H9 (cell line): ENCODE measurements at regions not wholly inside any gene's neighbourhood (a gene's known extent, or its start where the extent isn't known, plus 50 kb on each side); places are given as distances from the start of the nearest gene placed in this dataset.

Experiments used
- DNase-seq: peaks from one replicate; pipeline ENCODE4 v3.0.0-alpha.2; 2017
- H2AFZ ChIP-seq: one replicate; pipeline ENCODE4 v1.6.1; 2013; ENCODE audit warnings: mild to moderate bottlenecking, low read length, control low read depth, moderate library complexity
- H2AK5ac ChIP-seq: 2 replicates; pipeline ENCODE4 v1.6.1; 2013; ENCODE audit warnings: low read length, control low read depth, mixed read lengths; ENCODE audit not compliant: insufficient read length
- H2BK120ac ChIP-seq: one replicate; pipeline ENCODE4 v1.6.1; 2013; ENCODE audit warnings: low read depth, mild to moderate bottlenecking, low read length, control low read depth, inconsistent platforms; ENCODE audit not compliant: poor library complexity, severe bottlenecking
- H2BK12ac ChIP-seq: 2 replicates; pipeline ENCODE4 v1.6.1; 2013; ENCODE audit warnings: low read length, control low read depth, mixed read lengths, low read depth; ENCODE audit not compliant: insufficient read length
- H2BK15ac ChIP-seq: 2 replicates; pipeline ENCODE4 v1.6.1; 2013; ENCODE audit warnings: low read depth, low read length, control low read depth
- H2BK20ac ChIP-seq: one replicate; pipeline ENCODE4 v1.6.1; 2013; ENCODE audit warnings: low read depth, mild to moderate bottlenecking, low read length, control low read depth, inconsistent platforms; ENCODE audit not compliant: poor library complexity, severe bottlenecking
- H2BK5ac ChIP-seq: 2 replicates; pipeline ENCODE4 v1.6.1; 2013; ENCODE audit warnings: low read length, control low read depth, mixed read lengths; ENCODE audit not compliant: insufficient read length
- H3K14ac ChIP-seq: 2 replicates; pipeline ENCODE4 v1.6.1; 2013; ENCODE audit warnings: low read length, control low read depth; ENCODE audit not compliant: insufficient read depth
- H3K18ac ChIP-seq: 2 replicates; pipeline ENCODE4 v1.6.1; 2013; ENCODE audit warnings: low read depth, mild to moderate bottlenecking, mixed read lengths, low read length, control low read depth; ENCODE audit not compliant: insufficient read length
- H3K23ac ChIP-seq: 2 replicates; pipeline ENCODE4 v1.6.1; 2013; ENCODE audit warnings: low read length, control low read depth, mixed read lengths, low read depth; ENCODE audit not compliant: insufficient read length
- H3K23me2 ChIP-seq: 2 replicates; pipeline ENCODE4 v1.6.1; 2013; ENCODE audit warnings: low read depth, mild to moderate bottlenecking, mixed read lengths, low read length, control low read depth; ENCODE audit not compliant: insufficient read length, poor library complexity, severe bottlenecking
- H3K27ac ChIP-seq: 2 replicates; pipeline ENCODE4 v1.5.1; 2013; ENCODE audit warnings: low read length, control low read depth, mixed read lengths, low read depth; ENCODE audit not compliant: insufficient read length
- H3K27me3 ChIP-seq: 2 replicates; pipeline ENCODE4 v1.6.1; 2013; ENCODE audit warnings: low read length, control low read depth, inconsistent platforms; ENCODE audit not compliant: insufficient read depth
- H3K4ac ChIP-seq: 2 replicates; pipeline ENCODE4 v1.6.1; 2013; ENCODE audit warnings: low read depth, mild to moderate bottlenecking, control low read depth, inconsistent platforms, low read length, moderate library complexity
- H3K4me1 ChIP-seq: 2 replicates; pipeline ENCODE4 v1.6.1; 2013; ENCODE audit warnings: low read length, control low read depth, inconsistent platforms; ENCODE audit not compliant: insufficient read depth
- H3K4me2 ChIP-seq: 2 replicates; pipeline ENCODE4 v1.6.1; 2013; ENCODE audit warnings: low read length, control low read depth, mixed read lengths; ENCODE audit not compliant: insufficient read length, insufficient read depth
- H3K56ac ChIP-seq: 2 replicates; pipeline ENCODE4 v1.6.1; 2013; ENCODE audit warnings: low read depth, mild to moderate bottlenecking, mixed read lengths, low read length, control low read depth; ENCODE audit not compliant: insufficient read length
- H3K79me1 ChIP-seq: 2 replicates; pipeline ENCODE4 v1.6.1; 2013; ENCODE audit warnings: low read depth, mild to moderate bottlenecking, moderate library complexity, low read length, control low read depth, inconsistent platforms; ENCODE audit not compliant: insufficient read depth, poor library complexity, severe bottlenecking
- H3K79me2 ChIP-seq: 2 replicates; pipeline ENCODE4 v1.6.1; 2013; ENCODE audit warnings: low read length, control low read depth, inconsistent platforms; ENCODE audit not compliant: insufficient read depth
- H3K9ac ChIP-seq: 2 replicates; pipeline ENCODE4 v1.6.1; 2013; ENCODE audit warnings: low read length, control low read depth, mixed read lengths; ENCODE audit not compliant: insufficient read length; ENCODE audit errors: extremely low read depth
- H3K9me3 ChIP-seq: one replicate; pipeline ENCODE4 v1.6.1; 2013; ENCODE audit warnings: low read depth, low read length, inconsistent platforms; ENCODE audit not compliant: control insufficient read depth
- H3T11ph ChIP-seq: one replicate; pipeline ENCODE4 v1.6.1; 2013; ENCODE audit warnings: mild to moderate bottlenecking, low read length, control low read depth, inconsistent platforms
- H4K20me1 ChIP-seq: one replicate; pipeline ENCODE4 v1.6.1; 2013; ENCODE audit not compliant: control insufficient read depth, insufficient read length, insufficient read depth
- H4K5ac ChIP-seq: 2 replicates; pipeline ENCODE4 v1.6.1; 2013; ENCODE audit warnings: low read depth, mild to moderate bottlenecking, mixed read lengths, low read length, control low read depth; ENCODE audit not compliant: insufficient read length
- H4K8ac ChIP-seq: replicated peaks from 2 replicates; pipeline ENCODE4 v1.6.1; 2013; ENCODE audit warnings: low read length, control low read depth, mixed read lengths, low read depth; ENCODE audit not compliant: insufficient read length
- H4K91ac ChIP-seq: 2 replicates; pipeline ENCODE4 v1.6.1; 2013; ENCODE audit warnings: low read depth, mild to moderate bottlenecking, moderate library complexity, mixed read lengths, low read length, control low read depth; ENCODE audit not compliant: insufficient read length
- H3K27ac Mint-ChIP-seq, 3 experiments: 2 replicates in 2 of 3; 3 replicates in 1 of 3; pipeline ENCODE4 v1.8.0; 2020 to 2021; ENCODE audit warnings: mixed read lengths in 3 of 3, mild to moderate bottlenecking in 1 of 3, moderate library complexity in 1 of 3
- H3K27me3 Mint-ChIP-seq: 2 replicates; pipeline ENCODE4 v1.8.0; 2021; ENCODE audit warnings: low read depth, mild to moderate bottlenecking, moderate library complexity, mixed read lengths
- H3K36me3 Mint-ChIP-seq, 3 experiments: 2 replicates in 2 of 3; 3 replicates in 1 of 3; pipeline ENCODE4 v1.8.0; 2020 to 2021; ENCODE audit warnings: low read depth in 3 of 3, mixed read lengths in 3 of 3; ENCODE audit not compliant: insufficient read depth in 1 of 3
- H3K4me1 Mint-ChIP-seq, 2 experiments: 2 replicates each; pipeline ENCODE4 v1.8.0; 2020; ENCODE audit warnings: mixed read lengths in 2 of 2
- H3K4me3 Mint-ChIP-seq, 2 experiments: 2 replicates in 1 of 2; 3 replicates in 1 of 2; pipeline ENCODE4 v1.8.0; 2020 to 2021; ENCODE audit warnings: mild to moderate bottlenecking in 2 of 2, mixed read lengths in 2 of 2, moderate library complexity in 1 of 2
- H3K9me3 Mint-ChIP-seq, 2 experiments: 2 replicates in 1 of 2; 3 replicates in 1 of 2; pipeline ENCODE4 v1.8.0; 2020; ENCODE audit warnings: mild to moderate bottlenecking in 2 of 2, mixed read lengths in 2 of 2, moderate library complexity in 1 of 2
- WGBS: extraction: QIAGEN DNeasy Blood & Tissue Kit; methylation state at CpG from one replicate; pipeline ENCODE4 v1.1.7; 2013; ENCODE audit warnings: missing lambda C conversion rate, low lambda C conversion rate, mixed read lengths; ENCODE audit not compliant: insufficient read length; ENCODE audit errors: extremely low coverage; 5-methylcytosine and 5-hydroxymethylcytosine counted together
- TF ChIP-seq, protein P1 (sequence below): fragments of 200-600 bp; sonication (generic); conservative IDR thresholded peaks from 3 replicates; pipeline ENCODE4 v1.8.0; 2021; ENCODE audit warnings: antibody characterized with exemption, mild to moderate bottlenecking

- Mint-ChIP-seq H3K27ac (0 out of 7 replicates have a peak overlapping the region, but pooled peaks of 1 of the 3 experiments have one; percentile 4), H3K4me3 (no peak overlapping the region), H3K36me3 (peaks cover under 1 to 5% (median 4%) of the 10 kb centered on the region in 3 experiments; a peak in 6 of 7 replicates), H3K4me1 (peaks cover 13 to 23% of the 10 kb centered on the region in 2 experiments), H3K9me3 (peaks cover 5 to 6% of the 10 kb centered on the region in 2 experiments), H3K27me3 (no peaks in the 10 kb centered on the region)
- Histone ChIP-seq H3K4ac (no peak overlapping the region), H2AFZ (no peak overlapping the region), H3T11ph (no peak overlapping the region), H4K20me1 (no peaks in the 10 kb centered on the region), H3K23me2 (no peaks in the 10 kb centered on the region), H3K79me2 (no peaks in the 10 kb centered on the region), H2BK12ac (no peak overlapping the region), H3K9ac (no peak overlapping the region), H4K8ac (no peak overlapping the region), H4K91ac (no peak overlapping the region), H2BK15ac (no peak overlapping the region), H3K4me2 (no peak overlapping the region), H4K5ac (no peak overlapping the region), H2BK5ac (no peak overlapping the region), H2AK5ac (no peak overlapping the region), H3K27ac (no peak overlapping the region), H3K56ac (no peak overlapping the region), H3K14ac (no peak overlapping the region), H3K9me3 (no peaks in the 10 kb centered on the region), H2BK20ac (no peak overlapping the region), H3K23ac (no peak overlapping the region), H3K4me1 (no peaks in the 10 kb centered on the region; the same call in 1 of the 2 replicates), H3K79me1 (no peaks in the 10 kb centered on the region), H2BK120ac (no peak overlapping the region), H3K27me3 (no peaks in the 10 kb centered on the region), H3K18ac (no peak overlapping the region)
- DNase-seq, result no peak
- no CpG with 5 or more reads among the region's 6 CpGs for WGBS
- TF ChIP-seq, protein P1, sequence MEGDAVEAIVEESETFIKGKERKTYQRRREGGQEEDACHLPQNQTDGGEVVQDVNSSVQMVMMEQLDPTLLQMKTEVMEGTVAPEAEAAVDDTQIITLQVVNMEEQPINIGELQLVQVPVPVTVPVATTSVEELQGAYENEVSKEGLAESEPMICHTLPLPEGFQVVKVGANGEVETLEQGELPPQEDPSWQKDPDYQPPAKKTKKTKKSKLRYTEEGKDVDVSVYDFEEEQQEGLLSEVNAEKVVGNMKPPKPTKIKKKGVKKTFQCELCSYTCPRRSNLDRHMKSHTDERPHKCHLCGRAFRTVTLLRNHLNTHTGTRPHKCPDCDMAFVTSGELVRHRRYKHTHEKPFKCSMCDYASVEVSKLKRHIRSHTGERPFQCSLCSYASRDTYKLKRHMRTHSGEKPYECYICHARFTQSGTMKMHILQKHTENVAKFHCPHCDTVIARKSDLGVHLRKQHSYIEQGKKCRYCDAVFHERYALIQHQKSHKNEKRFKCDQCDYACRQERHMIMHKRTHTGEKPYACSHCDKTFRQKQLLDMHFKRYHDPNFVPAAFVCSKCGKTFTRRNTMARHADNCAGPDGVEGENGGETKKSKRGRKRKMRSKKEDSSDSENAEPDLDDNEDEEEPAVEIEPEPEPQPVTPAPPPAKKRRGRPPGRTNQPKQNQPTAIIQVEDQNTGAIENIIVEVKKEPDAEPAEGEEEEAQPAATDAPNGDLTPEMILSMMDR, result no peak
Measured at GRCh38 chr1:209227171-209227570, 356.3 kb upstream of the CAMK1G start.
